ENCODE measurements at regions not wholly inside any gene's neighbourhood (a gene's known extent, or its start where the extent isn't known, plus 50 kb on each side); places are given as distances from the start of the nearest gene placed in this dataset.

GRCh38 chr17:22443061-22443460, 750.7 kb downstream of the KCNJ18 start (continued):
- no peak for TF ChIP-seq ZNF462 (CRISPR knock-in tag; IDR thresholded peaks at IDR 0.05)

- H3K36me3 ChIP-seq (ENCODE audit: insufficient read depth), result no peaks in the 10 kb centered on the region; the same call in 1 of the 2 replicates
- ATAC-seq, result no peak
- H3K4me1 ChIP-seq (ENCODE audit: insufficient read depth), result no peaks in the 10 kb centered on the region
- H3K27me3 ChIP-seq (ENCODE audit: insufficient read depth), result no peaks in the 10 kb centered on the region
- no peak overlapping the region for H2AFZ ChIP-seq
- H4K20me1 ChIP-seq (replicated peaks; ENCODE audit: insufficient read depth), result no peaks in the 10 kb centered on the region
- H3K4me3 Mint-ChIP-seq, result no peak overlapping the region
- H3K27ac ChIP-seq (ENCODE audit: low read depth), result no peak overlapping the region
- no peak overlapping the region for H3K4me2 ChIP-seq
- no peaks in the 10 kb centered on the region for H3K4me1 Mint-ChIP-seq
- H3K9me3 Mint-ChIP-seq, result peaks cover 85% of the 10 kb centered on the region
- peaks cover 4% of the 10 kb centered on the region for H3K27me3 Mint-ChIP-seq (ENCODE audit: insufficient read depth, low read depth, poor library complexity)
- DNase-seq (ENCODE audit: low spot score), result no peak
- peaks cover 28% of the 10 kb centered on the region for H3K36me3 Mint-ChIP-seq (ENCODE audit: low read depth)
- no peaks in the 10 kb centered on the region for H3K9me2 ChIP-seq (ENCODE audit: insufficient read depth)
- no peak overlapping the region for H3K27ac Mint-ChIP-seq
- H3K4me3 ChIP-seq, result no peak overlapping the region
- no peaks in the 10 kb centered on the region for H3F3A ChIP-seq (replicated peaks; ENCODE audit: low read depth)
- H3K79me2 ChIP-seq (replicated peaks; ENCODE audit: insufficient read depth), result no peaks in the 10 kb centered on the region
- TF ChIP-seq ZNF331 (CRISPR knock-in tag; IDR thresholded peaks at IDR 0.05; ENCODE audit: low read depth) (no peak), CREB1 (CRISPR knock-in tag; IDR thresholded peaks at IDR 0.05; ENCODE audit: low read depth) (no peak), ZNF462 (CRISPR knock-in tag; IDR thresholded peaks at IDR 0.05) (no peak), POLR2AphosphoS5 (IDR thresholded peaks at IDR 0.05; ENCODE audit: low read depth) (no peak), JUNB (IDR thresholded peaks at IDR 0.05; ENCODE audit: unreplicated experiment) (no peak), CTCF (conservative IDR thresholded peaks at IDR 0.05; ENCODE audit: low read depth in 2 of 2) (no peak), EZH2 (IDR thresholded peaks at IDR 0.05; ENCODE audit: low read depth, unreplicated experiment) (no peak)
Measured at GRCh38 chr17:22453181-22453580, 760.9 kb downstream of the KCNJ18 start.
